HG03095 (cell line): ENCODE measurements at regions not wholly inside any gene's neighbourhood (a gene's known extent, or its start where the extent isn't known, plus 50 kb on each side); places are given as distances from the start of the nearest gene placed in this dataset.

ENCODE experiments used
- ATAC-seq: cut with Tn5 transposase; IDR thresholded peaks from one replicate; pipeline ENCODE4 v1.9.1; 2021; ENCODE audit warnings: moderate library complexity; ENCODE audit not compliant: unreplicated experiment

- no peak for ATAC-seq
These were observed 917.7 kb upstream of the CELF4 start for GRCh38 chr18:38483326-38483725.

- ATAC-seq, result no peak
These were observed 916.0 kb upstream of the CELF4 start for GRCh38 chr18:38481576-38481975.

GRCh38 chr18:38475686-38476085, 910.1 kb upstream of the CELF4 start:
- ATAC-seq, result no peak

DNA sequence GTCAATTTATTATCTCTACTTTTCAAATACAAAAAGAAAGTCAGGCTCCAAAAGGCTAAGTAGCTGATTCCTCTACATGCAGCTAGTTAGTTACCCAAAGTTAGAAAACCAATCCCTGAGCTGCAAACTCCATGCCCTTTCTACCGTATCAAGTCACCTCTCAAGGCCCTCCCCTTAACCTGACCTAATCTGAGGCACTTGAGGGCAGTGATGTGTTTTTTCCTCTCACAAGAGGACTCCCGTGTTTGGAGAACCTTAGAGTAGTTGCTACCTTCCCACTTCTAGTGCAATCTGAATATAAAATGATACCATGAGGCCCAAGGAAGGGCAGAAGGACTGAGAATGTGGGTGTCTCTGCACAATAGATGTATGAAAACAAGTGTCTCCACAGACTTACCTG, 907.9 kb upstream of the CELF4 start:
- no peak for ATAC-seq

DNA sequence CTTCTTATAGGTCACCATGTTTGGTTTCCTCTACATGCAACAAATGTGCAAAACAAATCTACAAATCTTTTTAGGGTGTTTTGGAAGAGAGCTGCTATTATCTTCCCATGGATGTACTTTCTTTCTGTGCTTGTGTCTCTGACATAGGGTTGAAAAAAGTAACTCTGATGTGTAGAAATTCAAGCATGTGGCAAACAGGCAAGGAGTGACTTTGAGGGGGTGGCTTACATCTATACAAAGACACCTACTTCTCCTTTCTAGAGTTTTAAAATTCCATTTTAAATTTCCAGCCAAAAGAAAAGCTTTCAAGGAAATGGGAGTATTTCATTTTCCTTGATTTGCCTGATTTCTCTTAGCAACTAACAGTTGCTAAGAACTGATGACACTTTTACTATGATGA, 904.8 kb upstream of the CELF4 start:
- no peak for ATAC-seq

DNA sequence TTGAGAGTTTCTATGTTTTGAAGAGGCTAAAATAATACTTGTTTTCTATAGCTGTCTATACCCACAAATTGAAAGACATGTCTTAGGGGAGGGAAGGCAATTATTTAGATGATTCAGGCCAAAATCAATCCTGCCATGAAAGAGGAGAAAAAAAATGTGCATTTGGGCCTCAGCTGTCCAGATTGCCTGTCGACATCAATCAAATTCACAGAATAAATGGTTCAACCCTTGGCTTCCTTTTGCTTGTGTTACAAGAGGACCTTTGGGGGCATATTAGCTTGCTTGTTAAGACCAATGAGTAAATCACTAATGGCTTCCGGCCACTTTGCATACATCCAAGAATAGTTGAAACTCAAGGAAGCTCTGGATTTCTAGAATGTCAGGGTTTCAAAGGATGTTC, 900.8 kb upstream of the CELF4 start:
- no peak for ATAC-seq

DNA sequence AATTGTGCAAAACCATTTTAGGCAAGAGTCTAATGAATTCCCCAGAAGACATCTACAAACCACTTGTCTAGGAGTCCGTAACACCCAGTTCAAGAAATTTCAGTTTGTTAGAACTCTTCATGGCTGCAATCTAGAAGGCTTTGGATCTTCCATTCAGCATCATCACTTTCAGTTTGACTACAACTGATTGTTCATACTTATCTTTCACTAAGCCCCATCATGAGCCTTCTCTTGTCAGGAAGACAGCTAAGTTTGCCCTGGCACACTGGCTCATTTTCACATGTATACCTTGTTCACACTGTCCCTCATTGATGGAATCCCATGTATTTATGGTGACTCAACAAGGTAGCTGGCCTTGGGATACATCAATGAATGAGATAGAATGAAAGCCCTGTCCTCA, 898.4 kb upstream of the CELF4 start:
- no peak for ATAC-seq

DNA sequence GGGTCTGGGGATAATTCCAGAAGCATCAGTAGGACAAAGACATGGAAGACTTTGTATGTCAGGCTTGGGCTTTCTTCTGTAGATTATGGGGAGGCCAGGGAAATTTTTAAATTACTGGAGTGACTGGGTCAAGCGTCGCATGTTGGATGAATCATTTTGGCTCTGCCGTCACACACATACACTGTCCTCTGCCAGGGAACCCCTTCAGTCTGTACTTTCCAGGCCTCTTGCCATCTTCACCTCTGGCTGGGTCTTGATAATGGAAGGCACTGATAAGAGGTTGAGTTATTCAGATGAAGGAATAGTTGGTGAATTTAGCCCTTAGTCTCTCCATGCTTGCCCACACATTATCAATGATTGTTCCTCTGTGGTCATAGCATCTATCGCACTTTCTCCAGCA, 895.1 kb upstream of the CELF4 start:
- no peak for ATAC-seq

- ATAC-seq, result no peak
These were observed 893.8 kb upstream of the CELF4 start for GRCh38 chr18:38459131-38459994.

DNA sequence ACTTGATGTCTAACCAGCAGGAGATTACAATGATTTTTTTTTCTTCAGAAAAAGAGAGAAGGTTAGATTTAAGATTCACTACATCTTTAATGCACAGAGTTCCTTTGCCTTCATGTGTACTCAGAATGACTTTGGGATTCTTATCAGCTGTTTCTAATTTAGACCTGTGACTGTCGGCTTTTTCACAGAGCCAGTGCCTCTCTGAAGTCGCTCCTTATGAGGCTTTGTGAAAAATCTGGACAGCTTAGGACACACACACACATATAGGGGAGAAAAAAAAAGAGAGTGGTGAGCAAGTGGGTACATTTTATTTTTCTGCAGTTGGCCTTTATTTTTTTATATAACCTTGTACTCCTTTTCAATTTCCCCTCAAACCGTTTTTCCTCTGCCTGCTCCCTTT, 893.1 kb upstream of the CELF4 start:
- no peak for ATAC-seq

DNA sequence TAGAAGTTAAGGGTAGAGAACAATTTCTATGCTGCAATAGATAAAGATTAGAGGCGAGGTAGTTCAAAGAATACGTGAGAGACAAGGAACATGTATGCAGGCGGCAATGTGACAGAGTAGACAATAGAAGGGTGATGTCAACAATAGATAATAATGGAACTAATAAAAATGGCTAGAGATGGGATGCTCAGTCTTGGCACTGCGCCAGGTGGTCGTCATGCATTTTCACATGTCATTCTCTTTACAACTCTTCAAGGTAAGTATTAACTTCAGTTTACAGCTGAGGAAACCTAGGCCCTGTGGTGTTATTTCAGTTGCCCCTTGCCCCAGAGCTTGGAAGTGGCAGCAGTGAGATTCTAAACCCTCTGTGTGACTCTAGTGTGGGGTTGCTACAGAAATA, 890.7 kb upstream of the CELF4 start:
- ATAC-seq, result no peak

- no peak for ATAC-seq
These were observed 889.3 kb upstream of the CELF4 start for GRCh38 chr18:38454764-38455469.

DNA sequence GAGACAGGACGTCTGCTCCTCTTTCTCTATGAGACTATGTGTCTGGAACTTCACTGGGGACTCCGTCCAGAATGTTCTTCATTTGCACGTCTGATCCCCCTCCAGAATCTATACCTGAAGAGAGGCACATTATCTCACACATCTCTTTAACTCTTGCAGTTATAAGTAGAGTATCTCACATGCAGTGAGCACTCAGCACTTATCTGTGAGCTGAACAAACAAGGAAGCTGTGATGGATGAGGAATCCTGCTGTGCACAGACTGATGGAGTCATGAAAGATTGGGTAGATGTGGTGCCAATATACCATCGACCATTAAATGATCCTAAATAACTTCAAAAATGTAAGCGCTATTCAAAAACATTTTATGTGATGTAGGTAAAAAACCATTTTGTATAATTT, 888.3 kb upstream of the CELF4 start:
- ATAC-seq, result no peak

DNA sequence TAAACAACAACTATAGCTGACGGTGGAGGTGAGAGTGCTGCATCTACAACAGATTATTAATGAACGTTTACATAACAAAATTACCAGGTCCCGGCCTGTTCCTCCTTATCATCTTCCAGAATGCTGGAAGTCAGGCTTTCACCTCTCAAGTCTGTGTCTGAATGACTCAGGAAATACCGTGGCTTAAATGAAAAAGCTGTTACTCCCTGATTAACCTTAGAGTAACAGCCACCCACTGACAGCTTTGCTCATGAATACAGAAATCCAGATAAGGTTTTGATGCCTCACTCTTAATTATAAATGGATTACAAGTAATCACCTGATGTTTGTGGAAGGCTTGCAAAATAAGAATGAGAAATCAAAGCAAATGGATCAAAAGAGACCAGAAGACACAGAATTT, 885.3 kb upstream of the CELF4 start:
- no peak for ATAC-seq

DNA sequence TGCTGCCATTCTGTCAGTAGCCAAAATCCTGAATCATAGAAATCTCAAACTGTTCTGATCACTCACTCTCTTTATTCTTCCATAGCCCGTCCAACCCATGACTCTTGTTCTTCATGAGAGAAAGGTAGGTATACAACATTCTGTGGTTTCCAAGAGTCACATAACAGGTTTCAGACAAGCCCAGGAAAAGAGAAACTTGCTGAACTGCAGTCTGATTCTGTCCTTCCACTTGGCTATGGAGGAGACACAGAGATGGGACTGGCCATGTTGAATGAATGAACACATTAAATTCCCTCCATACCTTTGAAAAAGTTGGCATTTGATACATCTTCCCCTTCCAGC, 880.2 kb upstream of the CELF4 start:
- ATAC-seq, result no peak

DNA sequence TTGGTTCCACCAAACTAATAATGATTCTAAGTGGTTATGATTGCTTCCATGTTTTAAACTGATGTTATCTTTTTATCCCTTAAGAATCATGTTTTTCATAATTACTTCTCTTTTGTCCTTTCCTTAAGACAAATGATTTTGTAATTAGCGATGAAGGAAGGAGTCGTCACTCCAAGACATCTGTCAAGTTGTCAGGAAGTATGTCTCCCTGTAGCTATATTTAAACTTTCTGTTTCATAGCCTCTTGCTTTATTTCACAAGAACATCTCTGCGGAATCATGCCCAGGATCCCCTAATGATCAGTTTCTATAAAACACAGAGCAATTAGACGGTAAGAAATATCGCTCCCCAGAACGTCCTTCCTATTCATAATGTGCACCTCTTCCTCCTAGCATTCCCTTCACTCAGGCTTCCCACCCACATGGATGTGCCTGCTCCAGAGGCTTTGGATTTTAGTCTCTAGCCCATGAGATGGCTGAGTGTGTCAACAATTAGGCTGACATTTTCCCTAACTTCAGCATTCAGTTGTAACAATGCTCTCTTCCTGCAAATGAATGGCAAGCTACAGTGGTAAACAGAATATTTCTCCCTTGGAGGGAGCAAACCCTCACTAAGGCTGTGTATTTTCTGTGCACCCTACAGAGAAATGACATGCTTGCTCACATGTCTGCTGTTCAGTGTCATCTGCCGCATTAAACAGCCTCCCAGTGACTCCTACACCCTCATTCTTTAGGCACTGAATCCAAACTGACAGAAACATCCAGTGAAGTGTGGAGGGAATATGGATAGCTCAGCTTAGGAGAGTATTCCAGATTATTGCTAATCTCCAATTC, 879.6 kb upstream of the CELF4 start:
- ATAC-seq, result no peak

- no peak for ATAC-seq
These were observed 862.1 kb upstream of the CELF4 start for GRCh38 chr18:38427736-38428135.

- ATAC-seq, result no peak
These were observed 861.6 kb upstream of the CELF4 start for GRCh38 chr18:38427234-38427633.

DNA sequence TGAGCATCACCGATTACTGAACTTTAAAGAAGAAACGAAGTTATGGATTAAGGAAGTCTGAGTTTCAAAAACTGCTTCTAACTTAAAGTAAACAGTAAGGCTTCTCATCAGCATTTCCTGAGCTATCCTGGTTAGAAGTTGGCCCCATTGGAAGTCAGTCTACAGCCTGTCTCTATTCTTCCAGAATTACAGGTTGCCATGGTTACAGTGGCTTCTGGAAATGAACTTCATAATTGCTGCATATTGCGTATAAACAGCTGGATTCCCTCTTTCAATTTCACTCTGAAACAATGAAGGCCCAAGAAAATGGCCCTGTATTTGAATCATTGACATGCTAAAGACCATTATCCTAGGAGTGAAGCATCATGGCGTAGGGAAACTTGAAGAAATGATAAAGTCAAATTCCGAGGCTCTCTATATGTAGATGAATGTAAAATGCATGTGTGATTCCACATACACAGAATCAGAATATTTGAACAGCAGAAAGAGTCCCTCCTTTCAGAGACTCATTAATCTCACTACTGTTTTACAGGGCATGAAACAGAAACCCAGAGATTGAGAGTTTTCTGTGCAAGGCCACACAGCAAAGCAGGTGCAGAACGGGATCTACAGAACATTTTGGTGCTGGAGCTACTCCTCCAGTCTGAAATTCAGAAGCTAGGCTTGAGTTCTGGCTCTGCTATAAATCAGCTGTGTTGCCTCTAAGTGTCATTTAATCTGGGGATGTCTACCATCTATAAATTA, 856.4 kb upstream of the CELF4 start:
- no peak for ATAC-seq

DNA sequence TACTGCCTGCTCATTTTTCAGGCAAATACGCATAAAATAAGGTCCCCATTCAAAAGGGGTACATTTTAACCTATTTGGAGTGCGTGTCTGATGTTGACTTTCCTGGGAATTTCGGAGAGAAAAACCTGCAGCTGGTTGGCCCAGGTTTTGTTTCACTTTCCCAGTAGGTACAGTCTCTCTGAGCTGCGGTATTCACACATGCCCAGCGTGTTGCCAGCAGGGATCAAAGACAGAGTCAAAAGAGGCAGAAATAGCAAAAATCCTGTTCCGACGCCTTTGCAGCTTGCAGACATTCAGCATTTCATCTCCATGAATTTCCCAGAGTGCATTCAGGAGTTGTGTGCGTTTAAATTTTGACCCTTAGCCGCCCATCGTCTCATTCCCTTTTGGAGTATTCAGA, 855.4 kb upstream of the CELF4 start:
- ATAC-seq, result no peak

GRCh38 chr18:38420611-38421010, 855.0 kb upstream of the CELF4 start:
- ATAC-seq, result no peak
